ENCODE measurements at regions not wholly inside any gene's neighbourhood (a gene's known extent, or its start where the extent isn't known, plus 50 kb on each side); places are given as distances from the start of the nearest gene placed in this dataset.
"Not testable (repeated sequence)": the region's sequence is repeated elsewhere in the genome, so short reads cannot be mapped to it uniquely, and the experiment has no call there.

GRCh38 chr11:69950621-69951020 lies 127.5 kb upstream of the ANO1 start:
- no peaks in the 10 kb centered on the region for H3K36me3 Mint-ChIP-seq (ENCODE audit: low read depth)
- H3K36me3 ChIP-seq (ENCODE audit: control insufficient read depth, insufficient read depth, low read length): no peaks in the 10 kb centered on the region
- H3K4me3 Mint-ChIP-seq: no peak overlapping the region
- H3K27ac Mint-ChIP-seq: no peak overlapping the region
- WGBS, 2 experiments (ENCODE audit: insufficient coverage in 1 of 2, insufficient read length in 1 of 2): 91 to 100% methylated on average over 2 to 6 of the region's 6 CpGs
- no peak overlapping the region for H3K27ac ChIP-seq (ENCODE audit: low read depth, low read length)
- peak; percentile 35 for DNase-seq
- H3K9me3 Mint-ChIP-seq: no peaks in the 10 kb centered on the region
- no peak for TF ChIP-seq CTCF (conservative IDR thresholded peaks at IDR 0.05)
- H3K9me3 ChIP-seq (ENCODE audit: control insufficient read depth, low read length): no peaks in the 10 kb centered on the region
- H3K27me3 ChIP-seq (ENCODE audit: control insufficient read depth, insufficient read depth, low read length, poor library complexity, severe bottlenecking): no peaks in the 10 kb centered on the region
- peaks cover 4% of the 10 kb centered on the region for H3K4me1 ChIP-seq (ENCODE audit: control insufficient read depth, insufficient read depth, low read length)
- no peak overlapping the region for H3K4me3 ChIP-seq (ENCODE audit: low read length)
- no peak overlapping the region for H3K9ac ChIP-seq (ENCODE audit: extremely low read depth, low read length, poor library complexity, severe bottlenecking)
- peaks cover 13% of the 10 kb centered on the region for H3K4me1 Mint-ChIP-seq
- peaks cover 15% of the 10 kb centered on the region for H3K27me3 Mint-ChIP-seq (ENCODE audit: insufficient read depth)

GRCh38 chr11:69951821-69952220 lies 126.3 kb upstream of the ANO1 start:
- no peak overlapping the region for H3K27ac Mint-ChIP-seq
- WGBS, 2 experiments (ENCODE audit: insufficient coverage in 1 of 2, insufficient read length in 1 of 2): 86 to 92% methylated on average over 5 to 8 of the region's 8 CpGs
- peak; percentile 36 for DNase-seq
- Histone ChIP-seq H3K4me1 (ENCODE audit: control insufficient read depth, insufficient read depth, low read length) (peaks cover 4% of the 10 kb centered on the region), H3K27me3 (ENCODE audit: control insufficient read depth, insufficient read depth, low read length, poor library complexity, severe bottlenecking) (no peaks in the 10 kb centered on the region), H3K9me3 (ENCODE audit: control insufficient read depth, low read length) (no peaks in the 10 kb centered on the region), H3K27ac (ENCODE audit: low read depth, low read length) (no peak overlapping the region), H3K36me3 (ENCODE audit: control insufficient read depth, insufficient read depth, low read length) (no peaks in the 10 kb centered on the region), H3K9ac (ENCODE audit: extremely low read depth, low read length, poor library complexity, severe bottlenecking) (no peak overlapping the region), H3K4me3 (ENCODE audit: low read length) (no peak overlapping the region)
- H3K4me3 Mint-ChIP-seq: no peak overlapping the region
- H3K27me3 Mint-ChIP-seq (ENCODE audit: insufficient read depth): peaks cover 17% of the 10 kb centered on the region
- H3K36me3 Mint-ChIP-seq (ENCODE audit: low read depth): no peaks in the 10 kb centered on the region
- no peaks in the 10 kb centered on the region for H3K9me3 Mint-ChIP-seq
- TF ChIP-seq CTCF (conservative IDR thresholded peaks at IDR 0.05): no peak
- H3K4me1 Mint-ChIP-seq: peaks cover 13% of the 10 kb centered on the region

GRCh38 chr11:69952229-69952975 lies 125.7 kb upstream of the ANO1 start:
- not testable (repeated sequence) for H3K9me3 ChIP-seq (ENCODE audit: control insufficient read depth, low read length); H3K4me3 Mint-ChIP-seq

More at GRCh38 chr11:69952229-69952975, 125.7 kb upstream of the ANO1 start:
- not testable (repeated sequence) for H3K4me3 ChIP-seq (ENCODE audit: low read length); H3K9me3 Mint-ChIP-seq; H3K27ac Mint-ChIP-seq; H3K36me3 Mint-ChIP-seq (ENCODE audit: low read depth); H3K4me1 ChIP-seq (ENCODE audit: control insufficient read depth, insufficient read depth, low read length); H3K27ac ChIP-seq (ENCODE audit: low read depth, low read length); H3K27me3 ChIP-seq (ENCODE audit: control insufficient read depth, insufficient read depth, low read length, poor library complexity, severe bottlenecking); H3K9ac ChIP-seq (ENCODE audit: extremely low read depth, low read length, poor library complexity, severe bottlenecking); H3K36me3 ChIP-seq (ENCODE audit: control insufficient read depth, insufficient read depth, low read length)
- H3K27me3 Mint-ChIP-seq (ENCODE audit: insufficient read depth): peaks cover 17% of the 10 kb centered on the region
- peaks cover 13% of the 10 kb centered on the region for H3K4me1 Mint-ChIP-seq
- WGBS, 2 experiments (ENCODE audit: insufficient coverage in 1 of 2, insufficient read length in 1 of 2): 93 to 95% methylated on average over 5 to 18 of the region's 18 CpGs
- peak; percentile 14 for DNase-seq

Measured in endodermal cell (in vitro differentiated cells).